ENCODE measurements at regions not wholly inside any gene's neighbourhood (a gene's known extent, or its start where the extent isn't known, plus 50 kb on each side); places are given as distances from the start of the nearest gene placed in this dataset.
"Not testable (repeated sequence)": the region's sequence is repeated elsewhere in the genome, so short reads cannot be mapped to it uniquely, and the experiment has no call there.

DNA sequence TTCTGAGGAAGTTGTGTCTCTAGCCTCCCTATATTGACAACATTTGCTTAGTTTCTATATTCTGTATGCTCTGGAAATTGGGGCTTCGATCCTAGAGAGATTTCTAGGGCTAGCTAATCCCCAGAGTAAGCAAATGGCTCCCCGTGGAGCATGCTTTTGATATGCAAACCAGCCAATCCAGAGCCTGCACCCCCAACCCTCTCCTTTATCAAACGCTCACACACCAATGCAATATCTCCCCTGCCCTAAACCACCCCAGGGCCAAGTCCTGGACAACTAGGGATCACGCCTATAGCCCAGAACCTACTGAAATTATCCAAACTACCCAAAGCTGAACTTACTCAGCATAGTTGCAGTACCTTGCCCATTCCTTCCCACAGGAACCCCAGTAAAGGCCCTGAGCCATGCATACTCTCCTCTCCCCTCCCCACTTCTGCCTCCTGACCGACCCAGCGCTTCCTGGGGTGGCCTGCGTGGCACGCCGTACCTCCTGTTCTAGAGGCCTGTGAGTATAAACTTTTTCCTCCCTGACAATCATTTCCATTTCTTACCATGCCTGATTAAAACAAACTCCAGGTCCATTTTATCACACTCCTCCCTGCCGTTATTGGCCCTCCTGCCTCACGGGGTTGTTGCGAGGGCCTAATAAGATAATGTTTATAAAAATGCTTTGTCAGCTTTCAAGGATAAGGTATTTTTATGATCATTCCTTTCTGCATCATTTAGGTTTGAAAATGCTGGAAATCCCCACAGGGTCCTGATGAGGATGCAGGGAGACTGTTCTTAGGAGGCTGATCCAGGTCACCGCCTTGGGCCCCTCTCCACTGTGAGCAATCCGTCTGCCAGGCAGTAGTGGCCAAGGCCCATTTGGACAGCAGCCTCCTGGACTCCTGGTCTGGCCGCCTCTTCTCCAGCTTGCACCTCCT lies 102.7 kb downstream of the TENT5C start:
- peak; percentile 24 for DNase-seq

DNA sequence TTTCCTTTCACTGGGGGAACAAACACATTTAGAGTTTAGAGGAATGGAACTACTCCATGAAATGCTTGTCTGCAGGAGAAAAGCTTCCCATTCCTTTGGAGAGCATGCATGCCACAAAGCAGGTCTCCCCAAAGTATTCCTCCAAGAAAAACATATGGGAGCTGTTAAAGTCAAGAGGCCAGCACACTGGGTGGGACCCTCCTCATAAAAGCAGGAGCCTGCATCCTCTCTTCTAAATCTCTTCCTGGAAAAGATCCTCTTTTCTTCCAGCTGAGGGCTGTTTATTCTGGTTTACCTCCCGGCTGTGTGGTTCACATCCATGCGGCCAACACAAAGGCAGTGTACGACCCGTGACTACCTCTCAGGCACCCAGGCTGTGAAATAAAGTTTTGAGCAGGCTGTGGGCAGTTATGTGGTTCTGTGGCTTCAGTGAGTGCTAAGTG lies 103.4 kb downstream of the TENT5C start:
- no peak for DNase-seq

DNA sequence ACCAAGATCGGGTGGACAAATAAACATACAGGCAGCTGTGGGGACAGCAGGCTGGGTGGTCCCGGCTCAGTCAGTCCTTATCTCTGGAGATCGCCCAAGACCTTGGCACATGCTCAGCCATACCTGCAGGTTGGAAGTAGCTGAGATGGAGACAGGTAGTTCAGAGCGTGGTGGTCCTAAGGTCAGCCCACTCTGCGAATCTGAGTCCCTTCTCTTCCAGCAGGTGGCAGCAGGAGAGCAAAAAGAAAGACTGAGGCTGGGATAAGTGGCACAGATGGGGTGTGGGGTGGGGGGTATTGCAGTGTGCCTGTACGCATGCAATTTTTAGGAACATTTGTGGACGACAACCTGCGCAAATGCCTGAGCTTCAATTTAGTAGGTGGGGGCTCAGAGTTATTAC lies 104.9 kb downstream of the TENT5C start:
- DNase-seq = no peak

DNA sequence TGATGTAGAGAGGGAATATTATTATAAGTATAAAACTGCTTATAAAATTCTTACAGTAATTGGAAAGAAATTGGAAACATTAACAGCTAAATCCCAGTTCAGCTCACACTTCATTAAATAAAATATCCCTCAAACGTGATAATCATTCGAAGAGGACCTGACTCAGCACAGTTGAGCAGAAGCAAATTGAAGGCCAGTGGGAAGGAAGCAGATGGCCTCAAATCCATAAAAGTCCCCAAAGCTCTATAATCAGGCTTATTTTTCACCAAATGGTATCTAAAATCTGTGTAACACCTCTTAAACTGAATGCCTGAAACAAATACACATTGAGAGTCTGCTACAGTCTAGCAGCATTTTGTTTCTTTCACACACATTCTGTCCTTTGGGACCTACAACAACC lies 106.8 kb downstream of the TENT5C start:
- no peak for DNase-seq

DNA sequence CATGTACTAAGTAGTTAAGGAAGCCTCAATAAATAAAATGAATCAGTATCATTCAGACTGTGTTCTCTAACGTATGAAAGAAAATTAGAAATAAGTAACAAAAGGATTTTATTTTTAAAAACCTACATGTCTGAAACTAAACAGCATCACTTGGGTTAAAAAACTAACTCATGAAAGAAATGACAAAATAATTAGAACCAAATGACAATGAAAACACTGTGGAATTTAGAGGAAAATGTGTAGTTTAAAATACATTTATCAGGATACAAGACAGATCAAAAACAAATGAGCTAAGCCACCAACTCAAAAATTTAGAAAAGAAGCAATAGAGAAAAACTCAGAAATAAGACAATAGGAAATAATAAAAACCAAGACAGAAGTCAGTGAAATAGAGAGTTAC lies 108.7 kb downstream of the TENT5C start:
- DNase-seq = no peak

DNA sequence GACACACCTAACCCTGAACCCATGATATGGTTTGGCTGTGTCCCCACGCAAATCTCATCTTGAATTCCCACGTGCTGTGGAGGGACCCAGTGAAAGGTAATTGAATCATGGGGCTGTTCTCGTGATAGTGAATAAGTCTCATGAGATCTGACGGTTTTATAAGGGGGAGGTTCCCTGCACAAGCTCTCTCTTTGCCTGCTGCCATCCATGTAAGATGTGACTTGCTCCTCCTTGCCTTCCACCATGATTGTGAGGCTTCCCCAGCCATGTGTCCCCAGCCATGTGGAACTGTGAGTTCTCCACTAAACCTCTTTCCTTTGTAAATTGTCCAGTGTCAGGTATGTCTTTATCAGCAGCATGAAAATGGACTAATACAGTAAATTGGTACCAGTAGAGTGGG lies 110.2 kb downstream of the TENT5C start:
- DNase-seq = not testable (repeated sequence)

DNA sequence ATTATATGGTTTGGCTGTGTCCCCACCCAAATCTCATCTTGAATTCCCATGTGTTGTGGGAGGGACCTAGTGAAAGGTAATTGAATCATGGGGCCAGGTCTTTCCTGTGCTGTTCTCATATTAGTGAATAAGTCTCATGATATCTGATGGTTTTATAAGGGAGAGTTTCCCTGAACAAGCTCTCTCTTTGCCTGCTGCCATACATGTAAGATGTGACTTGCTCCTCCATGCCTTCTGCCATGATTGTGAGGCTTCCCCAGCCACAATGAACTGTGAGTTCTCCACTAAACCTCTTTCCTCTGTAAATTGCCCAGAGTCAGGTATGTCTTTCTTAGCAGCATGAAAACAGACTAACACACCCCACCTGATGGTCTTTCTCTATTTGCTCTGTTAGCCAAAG lies 112.1 kb downstream of the TENT5C start:
- not testable (repeated sequence) for DNase-seq

DNA sequence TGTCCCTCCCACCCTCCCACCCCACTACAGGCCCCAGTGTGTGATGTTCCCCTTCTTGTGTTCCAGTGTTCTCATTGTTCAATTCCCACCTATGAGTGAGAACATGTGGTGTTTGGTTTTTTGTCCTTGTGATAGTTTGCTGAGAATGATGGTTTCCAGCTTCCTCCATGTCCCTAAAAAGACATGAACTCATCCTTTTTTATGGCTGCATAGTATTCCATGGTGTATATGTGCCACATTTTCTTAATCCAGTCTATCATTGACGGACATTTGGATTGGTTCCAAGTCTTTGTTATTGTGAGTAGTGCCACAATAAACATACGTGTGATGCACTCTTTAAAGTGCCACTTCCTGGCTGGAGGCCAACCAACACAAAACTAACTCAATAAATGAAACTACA lies 112.7 kb downstream of the TENT5C start:
- DNase-seq = not testable (repeated sequence)

DNA sequence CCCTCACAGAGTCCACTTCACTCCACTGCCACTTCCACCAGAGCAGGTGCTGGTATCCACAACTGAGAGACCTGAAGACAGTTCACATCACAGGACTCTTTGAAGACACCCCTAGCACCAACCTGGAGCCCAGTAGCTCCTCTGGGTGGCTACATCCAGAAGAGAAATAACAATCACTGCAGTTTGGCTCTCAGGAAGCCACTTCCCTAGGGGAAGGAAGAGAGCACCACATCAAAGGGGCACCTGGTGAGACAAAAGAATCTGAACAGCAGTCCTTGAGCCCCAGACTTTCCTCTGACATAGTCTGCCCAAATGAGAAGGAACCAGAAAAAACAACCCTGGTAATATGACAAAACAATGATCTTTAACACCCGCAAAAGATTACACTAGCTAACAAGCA lies 113.2 kb downstream of the TENT5C start:
- DNase-seq = no peak

DNA sequence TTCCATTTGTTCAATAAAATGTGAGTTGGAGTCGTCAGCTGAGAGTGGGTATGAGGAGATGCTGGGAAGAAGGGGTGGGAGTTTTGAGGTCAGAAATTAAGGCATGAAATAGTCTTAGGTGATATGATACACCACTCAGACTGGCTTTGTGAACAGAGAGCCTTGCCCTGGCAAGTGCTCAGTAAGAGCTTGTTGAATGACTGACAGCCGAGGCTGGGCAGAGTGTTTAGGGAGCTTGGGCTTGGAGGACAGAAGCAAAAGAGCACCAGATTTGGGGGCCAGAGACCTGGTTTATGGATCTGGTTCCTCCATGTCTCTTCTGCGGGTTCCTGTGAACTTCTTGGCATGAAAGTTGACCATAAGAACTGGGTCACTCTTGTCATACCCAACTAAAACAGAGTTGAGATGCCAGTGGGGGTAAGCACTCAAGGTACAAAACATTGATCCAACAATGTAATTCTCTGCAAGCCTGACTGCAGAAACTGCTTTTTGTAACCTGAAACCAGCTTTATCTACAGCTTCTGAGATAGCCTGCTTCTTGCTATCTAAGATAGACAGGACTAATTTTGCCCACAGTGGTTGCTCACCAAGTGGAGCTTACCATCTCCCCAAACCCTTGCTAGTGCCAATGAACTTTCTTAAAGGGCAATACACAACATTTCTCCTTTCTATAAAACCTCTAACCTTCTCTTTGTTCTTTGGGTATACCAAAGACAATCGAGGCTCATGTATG lies 126.4 kb downstream of the TENT5C start:
- no peak for DNase-seq

DNA sequence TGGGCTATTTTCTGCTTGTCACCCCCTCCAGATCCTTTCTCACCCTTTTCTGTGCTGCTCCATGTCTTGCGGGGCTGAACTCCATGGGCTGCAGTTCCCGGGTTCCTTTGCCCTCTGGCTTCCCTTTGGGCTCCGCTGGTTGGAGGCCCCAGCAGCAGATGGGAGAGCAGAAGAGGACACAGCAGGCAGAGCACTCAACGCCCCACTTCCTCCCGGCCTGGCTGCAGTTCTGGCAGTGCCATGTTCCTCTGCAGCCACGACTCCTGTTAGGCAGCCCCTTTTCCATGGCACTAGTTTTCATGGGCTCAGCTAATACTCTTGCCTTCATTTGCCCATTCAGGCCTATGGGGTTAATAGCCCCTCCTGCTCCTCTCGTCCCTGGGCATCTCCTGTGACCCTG lies 127.1 kb downstream of the TENT5C start:
- no peak for DNase-seq

DNA sequence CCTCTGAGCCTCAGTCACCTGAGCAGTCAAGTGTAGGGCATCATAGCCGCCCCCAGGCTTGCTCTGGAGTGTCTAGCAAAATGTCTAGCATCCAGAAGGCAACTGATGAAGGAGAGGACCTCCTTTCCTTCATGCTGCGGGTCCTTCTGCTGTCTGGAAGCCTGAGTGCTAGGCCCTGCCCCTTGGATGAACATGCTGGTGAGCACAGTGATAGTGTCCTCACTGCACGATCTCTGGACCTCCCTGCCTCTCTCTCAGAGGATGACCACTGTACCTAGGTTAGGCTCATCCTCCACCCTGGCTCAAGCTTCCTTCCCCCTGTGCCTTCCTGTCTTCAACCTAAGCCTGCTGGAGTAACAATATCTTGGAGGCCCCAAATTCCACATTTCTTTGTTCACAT lies 128.6 kb downstream of the TENT5C start:
- DNase-seq = no peak

DNA sequence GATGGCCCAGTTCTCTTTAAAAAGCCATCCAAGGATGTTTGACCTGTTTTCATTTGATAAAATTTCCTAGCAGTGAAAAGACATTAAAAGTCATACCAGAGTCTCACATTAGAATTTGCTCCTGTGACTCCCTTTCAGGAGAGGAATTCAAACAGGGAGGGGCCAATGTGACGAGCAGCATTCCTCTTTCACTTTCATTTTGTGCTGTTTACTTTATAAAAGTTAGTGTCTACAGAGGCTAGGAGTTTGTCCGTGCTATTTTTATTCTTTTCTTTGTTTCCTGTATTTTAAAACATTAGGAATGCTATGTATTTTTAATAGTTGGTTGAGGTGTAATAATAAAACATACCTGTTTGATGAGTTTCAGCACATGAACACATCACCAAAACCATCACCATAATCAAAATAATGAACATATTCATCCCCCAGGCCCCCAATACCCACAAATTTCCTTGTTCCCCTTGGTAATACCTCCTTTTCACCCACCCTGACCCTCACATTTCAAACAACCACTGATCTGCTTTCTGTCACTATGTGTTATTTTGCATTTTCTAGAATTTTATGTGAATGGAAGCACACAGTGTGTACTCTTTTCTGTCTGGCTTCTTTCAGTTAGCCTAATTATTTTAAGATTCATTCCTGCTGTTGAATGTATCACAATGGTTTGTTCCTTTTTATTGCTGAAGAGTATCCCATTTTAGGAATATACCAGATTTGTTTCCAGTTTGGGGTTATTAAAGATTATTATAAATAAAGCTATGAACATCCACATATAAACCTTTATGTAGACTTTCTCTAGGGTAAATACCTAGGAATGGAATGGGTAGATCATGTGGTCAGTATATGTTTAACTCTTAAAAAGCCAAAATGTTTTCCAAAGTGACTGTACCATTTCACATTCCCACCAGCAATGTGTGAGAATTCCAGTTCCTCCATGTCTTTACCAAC lies 129.5 kb downstream of the TENT5C start:
- peak; percentile 38 for DNase-seq

DNA sequence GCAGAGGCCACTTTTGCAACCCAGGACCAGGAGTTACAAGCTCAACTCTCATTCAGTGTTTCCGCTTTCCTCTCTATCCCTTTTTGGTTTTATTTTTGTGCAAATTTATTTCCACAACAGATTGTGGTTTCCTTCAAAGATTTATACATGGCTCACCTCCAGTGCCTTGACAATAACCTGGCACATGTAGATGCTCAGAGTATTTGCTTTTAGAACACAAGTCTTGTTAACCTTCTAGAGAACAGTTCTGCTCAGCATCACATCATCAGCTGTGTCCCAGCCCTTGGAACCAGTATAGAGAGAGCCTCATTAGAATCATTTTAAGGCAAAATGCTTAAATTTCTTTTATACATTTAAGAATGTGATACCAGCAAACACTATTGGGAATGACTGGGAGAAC lies 133.7 kb downstream of the TENT5C start:
- no peak for DNase-seq

DNA sequence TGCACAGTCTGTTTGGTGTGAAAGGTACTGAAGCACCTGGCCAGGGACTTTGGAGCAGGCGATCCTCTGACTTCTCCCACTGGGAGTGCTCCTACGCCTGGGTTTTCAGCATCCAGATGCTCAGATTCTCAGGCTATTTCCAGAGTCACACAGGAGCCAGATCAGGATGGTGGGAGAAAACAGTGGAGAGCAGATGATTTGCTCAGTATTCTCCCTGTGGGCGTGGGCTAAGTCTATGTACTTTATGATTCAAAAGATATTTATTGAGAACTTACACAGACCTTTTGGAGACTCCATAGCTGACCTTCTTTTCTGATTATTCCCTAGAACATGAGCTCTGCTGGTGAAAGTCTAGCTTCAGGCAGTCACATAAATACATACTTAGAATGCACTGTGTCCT lies 134.6 kb downstream of the TENT5C start:
- DNase-seq = no peak

DNA sequence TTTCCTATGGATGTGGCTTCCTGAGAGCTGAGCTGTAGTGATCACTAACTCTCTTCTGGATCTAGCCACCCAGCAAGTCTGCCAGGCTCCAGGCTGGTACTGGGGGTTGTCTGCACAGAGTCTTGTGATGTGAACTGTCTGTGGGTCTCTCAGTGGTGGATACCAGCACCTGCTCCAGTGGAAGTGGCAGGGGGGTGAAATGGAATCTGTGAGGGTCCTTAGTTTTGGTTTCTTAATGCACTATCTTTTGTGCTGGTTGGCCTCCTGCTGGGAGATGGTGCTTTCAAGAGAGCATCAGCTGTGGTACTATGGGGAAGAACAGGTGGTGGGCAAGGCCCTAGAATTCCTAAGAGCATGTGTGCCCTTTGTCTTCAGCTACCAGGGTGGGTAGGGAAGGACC lies 140.7 kb downstream of the TENT5C start:
- not testable (repeated sequence) for DNase-seq

DNA sequence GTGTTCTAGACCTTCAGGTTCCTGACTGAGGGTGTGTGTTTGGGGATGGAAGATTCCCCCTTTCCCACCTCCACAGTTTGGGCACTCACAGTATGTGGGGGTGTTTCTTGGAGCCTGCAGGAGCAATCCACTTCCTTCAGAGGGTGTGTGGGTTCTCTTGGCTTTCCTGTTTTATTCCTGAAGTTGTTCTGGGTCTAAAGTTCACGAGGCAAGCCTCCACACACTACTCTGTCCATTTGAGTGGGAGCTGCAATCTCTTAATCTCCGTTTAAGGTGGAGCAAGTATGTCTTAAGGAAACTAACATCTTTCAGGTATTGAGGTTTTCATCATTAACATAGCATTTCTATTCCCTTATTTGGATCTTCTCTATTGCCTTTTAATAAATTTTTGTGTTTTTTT lies 141.8 kb downstream of the TENT5C start:
- no peak for DNase-seq

DNA sequence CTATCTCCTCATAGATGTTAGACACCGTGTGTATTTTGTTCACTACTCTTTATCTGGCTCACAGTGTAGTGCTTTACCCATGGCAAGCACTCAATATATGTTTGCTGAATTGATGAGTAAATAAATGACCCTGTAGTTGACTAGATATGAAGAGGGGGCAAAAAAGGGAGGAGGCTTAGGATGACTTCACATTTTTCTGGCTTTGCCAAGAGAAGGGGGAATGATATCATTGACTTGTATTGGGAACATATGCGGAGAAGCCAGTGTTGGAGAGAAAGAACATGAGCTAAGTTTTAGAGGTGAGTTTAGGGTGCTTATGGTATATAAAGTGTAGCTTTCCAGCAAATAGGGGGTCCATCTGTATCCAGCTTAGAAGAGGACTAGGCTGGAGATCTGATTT lies 145.5 kb downstream of the TENT5C start:
- no peak for DNase-seq

DNA sequence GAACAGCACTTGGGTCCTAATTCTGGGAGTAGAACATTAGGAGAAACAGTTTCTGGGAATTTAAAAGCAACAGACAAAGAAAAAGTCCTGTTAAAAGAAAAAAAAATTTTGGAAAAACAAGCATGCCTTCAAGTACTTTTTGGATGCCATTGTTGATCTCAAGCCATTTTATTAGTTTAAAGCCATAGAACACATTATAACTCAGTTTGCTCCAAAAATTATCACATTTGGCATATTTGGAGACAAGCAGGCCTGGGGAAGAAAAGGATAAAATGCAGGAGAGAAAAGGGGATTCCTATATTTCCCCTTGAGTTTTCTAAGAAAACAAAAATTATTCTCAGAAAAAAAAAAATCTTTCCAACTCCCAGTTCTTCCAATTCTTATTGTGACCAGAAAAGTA lies 146.8 kb downstream of the TENT5C start:
- DNase-seq = no peak

DNA sequence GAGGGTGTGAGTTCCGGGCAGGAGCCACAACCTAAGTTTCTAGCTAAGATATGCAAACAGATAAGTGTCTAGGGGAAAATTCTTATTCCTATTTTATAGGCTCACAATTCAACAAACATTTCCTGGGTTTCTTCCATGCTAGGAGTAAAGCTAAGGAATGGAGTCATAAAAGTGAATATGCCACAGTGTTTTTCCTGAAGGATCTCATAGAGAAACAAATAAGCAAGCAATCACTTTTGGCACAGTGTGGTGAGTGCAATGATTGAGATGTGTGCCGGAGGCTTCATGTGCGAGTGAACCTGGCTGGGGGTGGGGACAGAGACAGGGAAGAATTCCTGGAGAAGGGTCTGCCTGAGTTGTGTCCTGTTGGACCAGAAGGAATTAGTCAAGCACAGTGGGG lies 147.4 kb downstream of the TENT5C start:
- no peak for DNase-seq

DNA sequence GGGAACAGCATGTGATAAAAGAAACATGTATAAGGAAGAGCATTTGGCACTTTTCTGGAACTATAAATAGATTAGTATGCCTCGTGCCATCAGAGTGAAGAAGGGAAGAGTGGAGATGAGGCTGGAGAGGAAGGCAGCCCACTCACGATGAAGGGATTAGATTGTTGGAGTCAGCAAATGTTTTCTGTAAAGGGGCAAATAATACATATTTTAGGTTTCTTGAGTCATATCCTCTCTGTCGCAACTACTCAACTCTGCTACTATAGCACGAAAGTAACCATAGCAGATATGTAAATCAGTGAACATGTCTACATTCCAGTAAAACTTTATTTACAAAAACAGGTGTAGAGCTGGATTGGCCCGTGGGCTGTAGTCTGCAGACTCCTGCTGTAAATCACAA lies 147.8 kb downstream of the TENT5C start:
- DNase-seq = no peak

DNA sequence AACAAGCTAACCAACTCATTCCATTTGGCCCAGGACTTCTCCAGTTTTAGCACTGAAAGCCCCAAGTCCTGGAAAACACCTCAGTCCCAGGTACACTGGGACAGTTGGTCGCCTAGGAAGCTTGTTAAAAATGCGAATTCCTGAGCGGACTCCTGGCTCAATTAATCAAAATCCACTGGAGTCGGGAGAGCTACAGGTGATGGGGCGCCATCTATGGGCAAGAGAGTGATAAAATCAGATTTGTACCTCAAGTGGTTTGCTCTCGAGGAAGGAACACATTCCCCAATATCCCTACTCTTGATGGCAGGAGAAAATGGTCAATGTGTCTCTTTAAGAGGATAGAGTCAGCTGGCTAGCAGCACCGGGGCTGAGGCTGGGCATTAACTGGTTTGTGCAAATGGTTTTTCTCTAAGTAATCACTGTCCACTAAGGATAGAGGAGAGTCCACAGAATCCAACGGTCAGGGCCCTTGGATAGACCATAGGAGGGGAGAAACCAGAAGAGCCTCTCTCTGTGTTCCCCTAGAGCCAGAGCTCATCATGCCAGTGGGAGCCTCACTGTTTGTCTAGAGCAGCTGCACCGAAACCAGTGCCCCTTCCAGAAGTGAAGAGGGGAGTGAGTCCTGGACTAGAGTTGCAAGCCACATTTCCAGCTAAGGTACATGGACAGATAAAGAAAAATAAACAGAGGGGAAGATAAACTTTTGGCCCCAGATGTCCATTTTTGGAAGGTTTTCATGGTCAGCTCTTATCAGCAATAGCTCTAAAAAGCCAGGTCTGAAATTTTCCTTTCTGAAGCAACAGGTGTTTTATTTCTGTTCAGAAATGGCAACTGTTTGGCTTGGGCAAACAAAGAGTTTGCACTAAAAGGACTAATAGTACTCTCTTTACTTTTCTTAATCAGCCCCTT lies 148.5 kb downstream of the TENT5C start:
- DNase-seq = peak; percentile 15

Data from kidney glomerular epithelial cell (primary cell).